Natural killer cell treated with Interleukin-12 subunit alpha and Interleukin-12 subunit beta and Interleukin-15 and Interleukin-18, amount 100 ng/mL, for 72 hours (primary cell): ENCODE measurements at regions not wholly inside any gene's neighbourhood (a gene's known extent, or its start where the extent isn't known, plus 50 kb on each side); places are given as distances from the start of the nearest gene placed in this dataset.
"Not testable (repeated sequence)": the region's sequence is repeated elsewhere in the genome, so short reads cannot be mapped to it uniquely, and the experiment has no call there.

Experiments used
- ATAC-seq, 2 donors: fragments of 150-1000 bp; cut with Tn5 transposase in 1 of 2; sonication (Bioruptor Pico), chemical (Tn5 transposase) in 1 of 2; 2 replicates each; pipeline ENCODE4 v1.10.0; 2021
- DNase-seq: peaks from one replicate; pipeline ENCODE4 v3.0.0; 2022; ENCODE audit warnings: low spot score
- H3K27ac Mint-ChIP-seq, 2 donors: 1 replicate in 1 of 2; 2 replicates in 1 of 2; pipeline ENCODE4 v1.8.0; 2022; ENCODE audit warnings: mixed read lengths in 2 of 2, mild to moderate bottlenecking in 1 of 2, moderate library complexity in 1 of 2
- H3K27me3 Mint-ChIP-seq, 2 donors: 1 replicate in 1 of 2; 2 replicates in 1 of 2; pipeline ENCODE4 v1.8.0; 2022; ENCODE audit warnings: mixed read lengths in 2 of 2
- H3K36me3 Mint-ChIP-seq: one replicate; pipeline ENCODE4 v1.8.0; 2022; ENCODE audit warnings: mixed read lengths
- H3K4me1 Mint-ChIP-seq, 2 donors: 1 replicate in 1 of 2; 2 replicates in 1 of 2; pipeline ENCODE4 v1.8.0; 2022; ENCODE audit warnings: low read depth in 2 of 2, mixed read lengths in 2 of 2, mild to moderate bottlenecking in 1 of 2
- H3K4me3 Mint-ChIP-seq: one replicate; pipeline ENCODE4 v1.8.0; 2022; ENCODE audit warnings: mixed read lengths
- H3K9me3 Mint-ChIP-seq: 2 replicates; pipeline ENCODE4 v1.8.0; 2022; ENCODE audit warnings: mixed read lengths

DNA sequence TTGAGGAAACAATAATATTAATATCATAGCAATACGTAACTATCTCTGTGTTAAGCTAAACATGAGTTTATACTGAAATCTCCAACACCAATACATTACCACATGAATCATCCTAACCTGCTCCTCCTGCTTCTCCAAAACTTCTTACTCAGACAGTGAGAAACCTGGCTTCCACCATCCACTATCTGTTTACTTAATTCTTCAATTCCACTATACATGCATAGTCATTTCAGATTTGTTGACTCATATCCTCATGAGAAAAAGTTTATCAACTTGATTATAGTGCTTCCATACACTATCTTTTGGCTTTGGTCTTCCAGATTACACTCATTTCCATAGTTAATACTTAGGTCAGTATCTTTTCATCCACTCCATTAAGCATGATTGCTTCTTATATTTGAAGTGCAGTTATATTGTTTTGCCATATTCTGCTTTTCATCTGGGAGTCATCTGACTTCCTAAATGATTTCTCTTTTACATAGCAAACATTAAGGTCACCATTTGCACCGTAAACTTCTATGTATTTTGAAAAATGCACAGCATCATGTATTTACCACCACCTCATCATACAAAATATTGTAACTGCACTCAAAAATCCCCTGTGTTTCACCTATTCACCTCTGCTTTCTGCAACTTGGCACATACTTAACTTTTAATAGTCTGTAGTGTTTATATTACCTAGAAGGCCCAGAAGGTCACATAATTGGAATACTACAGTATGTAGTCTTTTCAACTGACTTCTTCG, 970.6 kb downstream of the DIPK2A start:
- H3K9me3 Mint-ChIP-seq, result peaks cover 20% of the 10 kb centered on the region
- no peak overlapping the region for H3K4me3 Mint-ChIP-seq
- DNase-seq, result no peak
- H3K27me3 Mint-ChIP-seq, result no peaks in the 10 kb centered on the region
- no peak for ATAC-seq
- H3K27ac Mint-ChIP-seq, result no peak overlapping the region
- no peaks in the 10 kb centered on the region for H3K4me1 Mint-ChIP-seq
- H3K36me3 Mint-ChIP-seq, result no peaks in the 10 kb centered on the region

DNA sequence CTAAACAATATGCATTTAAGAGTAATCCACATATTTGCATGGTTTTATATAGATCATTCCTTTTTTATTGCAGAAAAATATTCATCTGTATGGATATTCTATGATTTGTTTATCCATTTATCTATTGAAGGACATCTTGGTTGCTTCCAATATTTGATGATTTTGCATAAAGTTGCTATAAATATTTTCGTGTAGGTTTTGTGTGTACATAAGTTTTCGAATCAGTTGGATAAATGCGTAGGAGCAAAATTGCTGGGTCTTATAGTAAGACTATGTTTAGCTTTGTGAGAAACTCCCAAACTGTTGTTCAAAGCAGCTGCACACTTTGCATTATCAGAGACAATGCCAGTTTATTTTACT, 971.2 kb downstream of the DIPK2A start:
- Mint-ChIP-seq H3K9me3 (peaks cover 18% of the 10 kb centered on the region), H3K4me1 (no peaks in the 10 kb centered on the region), H3K27me3 (no peaks in the 10 kb centered on the region), H3K4me3 (no peak overlapping the region), H3K36me3 (no peaks in the 10 kb centered on the region), H3K27ac (no peak overlapping the region)
- ATAC-seq, result no peak
- DNase-seq, result no peak

- peaks cover 9% of the 10 kb centered on the region for H3K9me3 Mint-ChIP-seq
These were observed 976.3 kb downstream of the DIPK2A start for GRCh38 chr3:144947895-144948294.

DNA sequence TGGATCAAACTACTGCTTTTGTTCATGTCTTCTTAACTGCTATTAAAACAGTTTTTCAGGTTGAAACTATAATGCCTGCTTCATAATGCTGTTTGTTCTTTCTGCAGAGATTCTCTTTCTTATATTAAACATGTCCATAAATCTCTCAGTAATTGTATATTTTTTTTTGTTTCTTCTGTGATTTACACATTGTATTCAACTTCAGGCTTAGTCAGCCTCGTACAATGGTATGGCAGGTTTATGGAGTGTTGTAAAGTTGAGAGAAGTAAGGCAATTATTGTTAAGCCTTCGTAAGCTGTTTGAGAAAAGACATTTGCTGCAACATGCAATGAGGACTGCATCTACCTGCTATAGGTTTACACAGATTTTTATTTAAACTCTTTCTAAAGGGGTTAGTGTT, 977.1 kb downstream of the DIPK2A start:
- peaks cover 9% of the 10 kb centered on the region for H3K9me3 Mint-ChIP-seq
- H3K27ac Mint-ChIP-seq, result no peak overlapping the region
- no peak overlapping the region for H3K4me3 Mint-ChIP-seq
- ATAC-seq (no peak), DNase-seq (no peak)
- no peaks in the 10 kb centered on the region for H3K27me3 Mint-ChIP-seq
- no peaks in the 10 kb centered on the region for H3K4me1 Mint-ChIP-seq
- no peaks in the 10 kb centered on the region for H3K36me3 Mint-ChIP-seq

More at GRCh38 chr3:144947895-144948294, 976.3 kb downstream of the DIPK2A start:
- no peak for ATAC-seq
- no peak overlapping the region for H3K4me3 Mint-ChIP-seq
- no peak overlapping the region for H3K27ac Mint-ChIP-seq
- no peaks in the 10 kb centered on the region for H3K36me3 Mint-ChIP-seq
- no peaks in the 10 kb centered on the region for H3K4me1 Mint-ChIP-seq
- H3K27me3 Mint-ChIP-seq, result no peaks in the 10 kb centered on the region
- no peak for DNase-seq

DNA sequence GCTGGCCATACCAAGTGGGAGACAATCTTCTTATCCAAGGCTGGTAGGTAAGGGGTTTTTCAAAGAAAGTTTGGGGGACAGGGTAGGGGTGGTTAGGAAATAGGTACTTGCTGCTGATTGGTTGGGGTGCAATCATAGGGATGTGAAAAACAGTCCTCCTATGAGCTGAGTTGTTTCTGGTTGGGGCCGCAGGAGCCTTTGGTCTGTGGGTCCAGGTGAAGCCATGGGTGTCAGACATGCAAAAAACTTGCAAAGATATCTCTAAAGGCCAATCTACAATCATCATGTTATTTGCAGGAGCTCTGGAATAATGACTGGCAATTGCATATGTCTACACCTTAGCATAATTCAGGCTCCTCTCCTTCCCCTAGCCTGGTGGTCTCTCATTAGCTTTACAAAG, 982.3 kb downstream of the DIPK2A start:
- Mint-ChIP-seq H3K27me3 (no peaks in the 10 kb centered on the region), H3K4me3 (no peak overlapping the region), H3K36me3 (no peaks in the 10 kb centered on the region), H3K9me3 (peaks cover 16% of the 10 kb centered on the region), H3K27ac (no peak overlapping the region), H3K4me1 (no peaks in the 10 kb centered on the region)
- DNase-seq (no peak), ATAC-seq (no peak)

DNA sequence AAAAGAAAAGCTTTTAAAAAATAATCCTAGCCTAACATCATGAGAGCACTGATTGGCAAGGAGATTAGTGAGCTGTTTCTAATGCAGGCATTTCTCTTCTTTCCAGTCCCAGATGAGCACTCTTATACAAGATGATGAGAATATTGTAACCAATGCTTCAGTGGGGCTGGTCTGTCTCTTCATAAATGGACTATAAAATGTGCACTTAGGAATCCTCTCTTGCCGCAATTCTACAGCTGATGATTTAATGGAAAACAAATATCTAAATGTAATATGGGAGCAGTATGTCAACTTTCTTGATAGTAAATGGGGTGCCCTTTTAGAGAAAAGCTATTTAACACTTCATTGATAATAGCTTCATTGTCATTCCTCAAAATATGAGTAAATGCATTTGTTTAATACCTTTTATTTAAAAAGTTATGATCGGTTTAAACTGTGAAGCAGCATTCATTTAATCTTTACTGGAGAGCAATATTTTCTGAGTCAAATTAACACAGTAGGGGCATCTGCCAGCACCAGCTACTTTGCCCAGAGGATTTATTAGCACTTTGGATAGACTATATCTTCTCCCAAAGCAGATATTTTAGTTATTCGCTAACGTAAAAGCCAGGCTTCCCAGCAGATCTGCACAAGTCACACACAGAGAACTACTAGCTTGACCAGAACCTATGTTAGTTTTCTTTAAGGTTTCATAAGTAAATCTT, 985.9 kb downstream of the DIPK2A start:
- Mint-ChIP-seq H3K4me1 (no peaks in the 10 kb centered on the region), H3K4me3 (no peak overlapping the region), H3K27ac (no peak overlapping the region), H3K27me3 (no peaks in the 10 kb centered on the region), H3K36me3 (no peaks in the 10 kb centered on the region), H3K9me3 (peaks cover 23% of the 10 kb centered on the region)
- ATAC-seq, result no peak
- DNase-seq, result no peak

GRCh38 chr3:144963810-144964209, 992.2 kb downstream of the DIPK2A start:
- H3K9me3 Mint-ChIP-seq, result peaks cover 10% of the 10 kb centered on the region
- DNase-seq, result no peak
- no peak overlapping the region for H3K4me3 Mint-ChIP-seq
- no peaks in the 10 kb centered on the region for H3K4me1 Mint-ChIP-seq
- no peaks in the 10 kb centered on the region for H3K36me3 Mint-ChIP-seq
- H3K27ac Mint-ChIP-seq, result no peak overlapping the region
- ATAC-seq, result no peak
- no peaks in the 10 kb centered on the region for H3K27me3 Mint-ChIP-seq

- no peaks in the 10 kb centered on the region for H3K27me3 Mint-ChIP-seq
These were observed 994.9 kb downstream of the DIPK2A start for GRCh38 chr3:144966560-144966959.

DNA sequence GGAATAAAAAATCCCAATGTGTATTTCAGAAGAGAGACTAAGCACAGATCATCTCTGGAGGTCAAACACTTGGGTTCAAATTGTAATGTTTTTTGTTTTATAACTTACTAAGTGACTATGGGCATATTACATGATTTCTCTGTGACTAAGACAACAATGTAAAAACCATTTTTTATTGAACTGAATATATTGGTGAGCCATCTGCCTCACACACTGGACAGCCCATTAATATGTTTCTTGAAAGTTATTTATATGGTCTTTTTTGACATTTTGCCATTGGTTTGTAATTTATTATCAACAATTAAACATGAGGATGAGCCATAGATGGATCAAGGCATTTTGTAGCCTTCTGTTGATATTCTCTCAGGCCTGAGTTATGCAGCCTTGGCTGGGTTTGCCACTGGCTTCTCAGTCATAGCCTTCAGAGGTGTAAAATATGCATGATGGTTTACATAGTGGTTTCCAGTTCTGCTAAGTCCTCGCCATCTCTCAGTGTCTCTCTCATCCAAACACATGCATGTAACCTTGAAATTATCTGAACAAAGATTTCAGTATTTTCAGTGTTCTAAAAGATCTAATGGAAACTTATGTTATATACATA, 997.2 kb downstream of the DIPK2A start:
- Mint-ChIP-seq H3K4me1 (no peaks in the 10 kb centered on the region), H3K36me3 (no peaks in the 10 kb centered on the region), H3K9me3 (no peaks in the 10 kb centered on the region), H3K4me3 (no peak overlapping the region), H3K27me3 (no peaks in the 10 kb centered on the region), H3K27ac (no peak overlapping the region)
- ATAC-seq (no peak), DNase-seq (no peak)

More at GRCh38 chr3:144966560-144966959, 994.9 kb downstream of the DIPK2A start:
- ATAC-seq, result no peak
- no peaks in the 10 kb centered on the region for H3K4me1 Mint-ChIP-seq
- H3K9me3 Mint-ChIP-seq, result peaks cover 4% of the 10 kb centered on the region
- H3K4me3 Mint-ChIP-seq, result no peak overlapping the region
- H3K27ac Mint-ChIP-seq, result no peak overlapping the region
- no peaks in the 10 kb centered on the region for H3K36me3 Mint-ChIP-seq
- no peak for DNase-seq

- ATAC-seq, DNase-seq, H3K4me1 Mint-ChIP-seq, H3K27me3 Mint-ChIP-seq, H3K27ac Mint-ChIP-seq, H3K4me3 Mint-ChIP-seq, H3K36me3 Mint-ChIP-seq: not testable (repeated sequence)
- peaks cover 12% of the 10 kb centered on the region for H3K9me3 Mint-ChIP-seq
These were observed 1012.9 kb downstream of the DIPK2A start for GRCh38 chr3:144984481-144984880.

- Mint-ChIP-seq H3K27me3 (no peaks in the 10 kb centered on the region), H3K4me1 (no peaks in the 10 kb centered on the region), H3K36me3 (peaks cover 3% of the 10 kb centered on the region), H3K4me3 (no peak overlapping the region), H3K27ac (no peak overlapping the region), H3K9me3 (peaks cover 8% of the 10 kb centered on the region)
- DNase-seq (no peak), ATAC-seq (no peak)
These were observed 1018.2 kb downstream of the DIPK2A start for GRCh38 chr3:144989807-144990206.

DNA sequence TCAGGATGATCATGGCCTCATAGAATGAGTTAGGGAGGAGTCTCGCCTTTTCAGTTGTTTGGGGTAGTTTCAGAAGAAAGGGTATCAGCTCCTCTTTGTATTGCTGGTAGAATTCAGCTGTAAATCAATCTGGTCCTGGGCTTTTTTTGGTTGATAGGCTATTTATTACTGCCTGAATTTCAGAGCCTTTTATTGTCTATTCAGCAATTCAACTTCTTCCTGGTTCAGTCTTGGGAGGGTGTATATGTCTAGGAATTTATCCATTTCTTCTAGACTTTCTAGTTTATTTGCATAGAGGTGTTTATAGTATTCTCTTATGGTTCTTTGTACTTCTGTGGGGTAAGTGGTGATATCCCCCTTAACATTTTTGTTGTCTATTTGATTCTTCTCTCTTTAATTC, 1024.2 kb downstream of the DIPK2A start:
- Mint-ChIP-seq H3K9me3 (peaks cover 22% of the 10 kb centered on the region), H3K27me3 (no peaks in the 10 kb centered on the region), H3K4me1 (no peaks in the 10 kb centered on the region), H3K27ac (no peak overlapping the region), H3K4me3 (no peak overlapping the region), H3K36me3 (peaks cover 12% of the 10 kb centered on the region)
- no peak for DNase-seq
- no peak for ATAC-seq

DNA sequence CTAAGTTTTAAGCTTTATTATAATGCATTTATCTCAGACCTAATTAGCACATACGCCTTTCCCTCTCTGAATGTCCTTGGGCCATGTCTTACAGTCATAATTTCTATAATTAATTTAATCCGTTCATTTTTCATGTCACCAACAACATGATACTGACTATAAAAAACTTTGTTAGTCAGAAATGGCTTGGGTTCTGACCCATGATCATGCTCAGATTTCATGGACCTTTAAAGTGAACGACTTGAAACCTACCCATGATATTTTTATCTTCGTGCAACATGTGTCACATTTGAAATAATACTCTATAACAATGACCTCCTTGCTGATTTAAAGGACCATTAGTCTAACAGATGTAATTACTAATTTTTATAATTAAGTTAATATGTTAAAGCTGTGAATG, 1033.8 kb downstream of the DIPK2A start:
- H3K4me1 Mint-ChIP-seq, result no peaks in the 10 kb centered on the region
- DNase-seq, result no peak

DNA sequence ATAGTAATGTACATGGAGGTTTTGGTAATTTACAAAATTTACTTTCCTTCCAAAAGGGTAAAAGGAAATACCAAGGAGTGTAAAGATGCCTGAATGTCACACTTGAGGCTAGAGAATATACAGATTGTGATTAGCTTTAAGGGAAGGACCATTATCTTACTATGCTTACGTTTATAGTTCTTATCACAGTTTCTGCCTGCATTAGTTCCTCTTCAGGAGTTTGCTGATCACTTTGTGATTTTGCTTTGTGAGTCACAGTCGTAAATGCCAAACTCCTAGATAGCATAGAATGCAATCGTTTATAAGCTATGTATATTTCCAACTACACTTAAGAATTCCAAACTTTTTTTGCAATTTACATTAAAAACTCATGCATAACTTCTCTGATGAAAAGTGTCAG, 1034.6 kb downstream of the DIPK2A start:
- DNase-seq (no peak), ATAC-seq (no peak)
- no peaks in the 10 kb centered on the region for H3K4me1 Mint-ChIP-seq
- H3K27me3 Mint-ChIP-seq, result no peaks in the 10 kb centered on the region
- H3K4me3 Mint-ChIP-seq, result no peak overlapping the region
- no peak overlapping the region for H3K27ac Mint-ChIP-seq
- no peaks in the 10 kb centered on the region for H3K36me3 Mint-ChIP-seq
- H3K9me3 Mint-ChIP-seq, result peaks cover 11% of the 10 kb centered on the region

More for the DNA sequence above, 1033.8 kb downstream of the DIPK2A start:
- no peaks in the 10 kb centered on the region for H3K27me3 Mint-ChIP-seq
- no peak overlapping the region for H3K4me3 Mint-ChIP-seq
- no peak for ATAC-seq
- peaks cover 13% of the 10 kb centered on the region for H3K9me3 Mint-ChIP-seq
- no peaks in the 10 kb centered on the region for H3K36me3 Mint-ChIP-seq
- H3K27ac Mint-ChIP-seq, result no peak overlapping the region
